A549 (cell line): ENCODE measurements at regions not wholly inside any gene's neighbourhood (a gene's known extent, or its start where the extent isn't known, plus 50 kb on each side); places are given as distances from the start of the nearest gene placed in this dataset.
"Not testable (repeated sequence)": the region's sequence is repeated elsewhere in the genome, so short reads cannot be mapped to it uniquely, and the experiment has no call there.

Experiments used
- ATAC-seq, 2 experiments: fragments of 200-7000 bp in 1 of 2; fragments of >200 bp in 1 of 2; cut with Nextera tagmentation in 1 of 2; cut with Tn5 transposase in 1 of 2; 3 replicates each; pipeline versions ENCODE4 v1.8.0 to v1.9.1; 2018 to 2020; ENCODE audit warnings: mild to moderate bottlenecking in 1 of 2, moderate library complexity in 1 of 2
- CTCF ChIA-PET: fragments of 300-600 bp; sonication (Branson Sonifier 250); formaldehyde crosslinking; extraction: SDS; loops from one replicate; lab custom pipeline; 2021; ENCODE audit warnings: antibody characterized with exemption, inconsistent platforms; lab: Yijun Ruan, JAX
- POLR2A ChIA-PET: fragments of 350-600 bp; formaldehyde crosslinking; extraction: SDS; loops from one replicate; lab custom pipeline; 2021; ENCODE audit warnings: antibody characterized with exemption, inconsistent platforms; lab: Yijun Ruan, JAX
- DNase-seq, 2 experiments: peaks; one replicate each; pipeline versions ENCODE4 v3.0.0 to v3.0.0-alpha.2; 2011 to 2016; ENCODE audit warnings: low read depth in 1 of 2, low spot score in 1 of 2
- FAIRE-seq: peaks from 2 replicates; lab custom pipeline; 2011; peaks lifted over from hg19 to GRCh38; lab: Jason Lieb, UNC
- H3K27ac ChIP-seq, 2 experiments: fragments of >200 bp; sonication (Bioruptor Twin); formaldehyde crosslinking; 3 replicates each; pipeline ENCODE4 v1.5.1; 2016 to 2017
- H3K4me1 ChIP-seq: fragments of >200 bp; sonication (Bioruptor Twin); formaldehyde crosslinking; 3 replicates; pipeline ENCODE4 v1.6.1; 2016
- H3K4me2 ChIP-seq: fragments of >200 bp; sonication (Bioruptor Twin); formaldehyde crosslinking; 3 replicates; pipeline ENCODE4 v1.6.1; 2016
- H3K4me3 ChIP-seq: fragments of >200 bp; sonication (Bioruptor Twin); formaldehyde crosslinking; 3 replicates; pipeline ENCODE4 v1.5.1; 2016
- H3K9me3 ChIP-seq: fragments of >200 bp; sonication (Bioruptor Twin); formaldehyde crosslinking; 3 replicates; pipeline ENCODE4 v1.6.1; 2016
- CBX2 ChIP-seq: fragments of 200-600 bp; sonication (generic); IDR thresholded peaks from 2 replicates; pipeline ENCODE4 v1.6.1; 2016; ENCODE audit warnings: low read depth, mild to moderate bottlenecking, borderline replicate concordance
- FOSL2 ChIP-seq, 2 experiments: fragments of 450-650 bp in 1 of 2; fragments of >200 bp in 1 of 2; sonication (Bioruptor Twin) in 1 of 2; formaldehyde crosslinking; IDR thresholded peaks; 2 replicates each; pipeline versions ENCODE4 v1.5.0 to v1.6.1; 2016 to 2020; ENCODE audit warnings: mild to moderate bottlenecking in 1 of 2, moderate library complexity in 1 of 2
- FOXS1 ChIP-seq: fragments of 250-450 bp; sonication (Bioruptor Pico); IDR thresholded peaks from 2 replicates; pipeline ENCODE4 v1.5.0; 2020; ENCODE audit warnings: mild to moderate bottlenecking, moderate library complexity
- HDAC2 ChIP-seq: fragments of 200-600 bp; sonication (generic); IDR thresholded peaks from 2 replicates; pipeline ENCODE4 v1.6.1; 2016
- HEYL ChIP-seq: fragments of 250-450 bp; sonication (Bioruptor Pico); IDR thresholded peaks from 2 replicates; pipeline ENCODE4 v1.8.0; 2021; ENCODE audit warnings: mild to moderate bottlenecking, moderate library complexity
- MAZ ChIP-seq: fragments of 150-350 bp; IDR thresholded peaks from 2 replicates; pipeline ENCODE4 v1.6.1; 2014; ENCODE audit warnings: antibody characterized with exemption, low read depth, low read length, borderline replicate concordance
- NFE2L2 ChIP-seq: fragments of 150-350 bp; conservative IDR thresholded peaks from 2 replicates; pipeline ENCODE4 v1.6.1; 2014; ENCODE audit warnings: low read length
- PHF8 ChIP-seq: fragments of 200-600 bp; sonication (generic); IDR thresholded peaks from 2 replicates; pipeline ENCODE4 v1.6.1; 2016; ENCODE audit warnings: low read depth, mild to moderate bottlenecking, antibody characterized with exemption, moderate library complexity, borderline replicate concordance
- RARB ChIP-seq: fragments of 250-450 bp; sonication (Bioruptor Pico); IDR thresholded peaks from 2 replicates; pipeline ENCODE4 v1.8.0; 2021; ENCODE audit warnings: mild to moderate bottlenecking, moderate library complexity
- RCOR1 ChIP-seq: fragments of 150-350 bp; IDR thresholded peaks from 2 replicates; pipeline ENCODE4 v1.6.1; 2014; ENCODE audit warnings: antibody characterized with exemption, low read length, low read depth
- RFX5 ChIP-seq: fragments of 450-650 bp; IDR thresholded peaks from 2 replicates; pipeline ENCODE4 v1.7.1; 2014; ENCODE audit warnings: antibody characterized with exemption, mild to moderate bottlenecking, moderate library complexity
- SMC3 ChIP-seq: fragments of >200 bp; sonication (Bioruptor Twin); formaldehyde crosslinking; IDR thresholded peaks from 3 replicates; pipeline ENCODE4 v1.6.1; 2018; ENCODE audit warnings: inconsistent platforms
- SREBF2 ChIP-seq: fragments of 450-650 bp; IDR thresholded peaks from 2 replicates; pipeline ENCODE4 v1.6.1; 2014; ENCODE audit warnings: mild to moderate bottlenecking, moderate library complexity
- ZFP36 ChIP-seq: fragments of 450-650 bp; IDR thresholded peaks from 2 replicates; pipeline ENCODE4 v1.6.1; 2014; ENCODE audit warnings: borderline replicate concordance; ENCODE audit not compliant: partially characterized antibody
- WGBS: methylation state at CpG from one replicate; pipeline ENCODE4 v1.1.6; 2017; ENCODE audit errors: missing lambda C conversion rate; 5-methylcytosine and 5-hydroxymethylcytosine counted together
- TF ChIP-seq, protein P1 (sequence below): IDR thresholded peaks from 2 replicates; pipeline ENCODE4 v1.6.1; 2012; ENCODE audit warnings: low read depth, borderline replicate concordance
- TF ChIP-seq, protein P2 (sequence below): IDR thresholded peaks from 2 replicates; pipeline ENCODE4 v1.6.1; 2012
- TF ChIP-seq, protein P3 (sequence below): fragments of >200 bp; sonication (Bioruptor Twin); formaldehyde crosslinking; IDR thresholded peaks from 3 replicates; pipeline ENCODE4 v1.6.1; 2016
- TF ChIP-seq, protein P4 (sequence below): fragments of 450-650 bp; IDR thresholded peaks from 2 replicates; pipeline ENCODE4 v1.6.1; 2014; ENCODE audit warnings: antibody characterized with exemption

DNA sequence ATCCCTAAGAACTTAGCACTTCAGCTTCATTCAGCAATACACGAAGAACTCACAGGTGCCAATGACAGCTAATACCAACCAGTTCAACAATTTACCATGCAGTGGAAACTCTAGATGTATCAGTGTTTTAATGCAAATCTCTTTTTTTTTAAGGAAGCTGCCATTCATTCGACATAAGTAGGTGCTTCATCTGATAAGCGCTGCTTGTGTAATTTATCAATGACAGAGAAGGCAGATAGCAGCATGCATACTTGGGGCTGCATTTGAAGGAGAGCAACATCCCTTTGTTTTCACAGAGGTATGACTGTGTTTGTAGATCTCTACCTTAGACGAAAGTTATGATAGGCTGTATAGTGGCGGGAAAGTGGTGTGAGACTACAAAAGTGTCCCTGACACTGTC, 977.1 kb downstream of the AACS start:
- TF ChIP-seq, protein P1, sequence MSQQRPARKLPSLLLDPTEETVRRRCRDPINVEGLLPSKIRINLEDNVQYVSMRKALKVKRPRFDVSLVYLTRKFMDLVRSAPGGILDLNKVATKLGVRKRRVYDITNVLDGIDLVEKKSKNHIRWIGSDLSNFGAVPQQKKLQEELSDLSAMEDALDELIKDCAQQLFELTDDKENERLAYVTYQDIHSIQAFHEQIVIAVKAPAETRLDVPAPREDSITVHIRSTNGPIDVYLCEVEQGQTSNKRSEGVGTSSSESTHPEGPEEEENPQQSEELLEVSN, result no peak
- no peak for TF ChIP-seq RFX5
- TF ChIP-seq HDAC2, result no peak
- no peak for TF ChIP-seq RCOR1
- TF ChIP-seq RARB (CRISPR knock-in tag), result no peak
- TF ChIP-seq, protein P2, sequence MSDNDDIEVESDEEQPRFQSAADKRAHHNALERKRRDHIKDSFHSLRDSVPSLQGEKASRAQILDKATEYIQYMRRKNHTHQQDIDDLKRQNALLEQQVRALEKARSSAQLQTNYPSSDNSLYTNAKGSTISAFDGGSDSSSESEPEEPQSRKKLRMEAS, result no peak
- TF ChIP-seq CBX2, result no peak
- TF ChIP-seq, protein P3, sequence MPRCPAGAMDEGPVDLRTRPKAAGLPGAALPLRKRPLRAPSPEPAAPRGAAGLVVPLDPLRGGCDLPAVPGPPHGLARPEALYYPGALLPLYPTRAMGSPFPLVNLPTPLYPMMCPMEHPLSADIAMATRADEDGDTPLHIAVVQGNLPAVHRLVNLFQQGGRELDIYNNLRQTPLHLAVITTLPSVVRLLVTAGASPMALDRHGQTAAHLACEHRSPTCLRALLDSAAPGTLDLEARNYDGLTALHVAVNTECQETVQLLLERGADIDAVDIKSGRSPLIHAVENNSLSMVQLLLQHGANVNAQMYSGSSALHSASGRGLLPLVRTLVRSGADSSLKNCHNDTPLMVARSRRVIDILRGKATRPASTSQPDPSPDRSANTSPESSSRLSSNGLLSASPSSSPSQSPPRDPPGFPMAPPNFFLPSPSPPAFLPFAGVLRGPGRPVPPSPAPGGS, result no peak
- no peak for TF ChIP-seq SMC3
- no peak for TF ChIP-seq SREBF2
- TF ChIP-seq, protein P4, sequence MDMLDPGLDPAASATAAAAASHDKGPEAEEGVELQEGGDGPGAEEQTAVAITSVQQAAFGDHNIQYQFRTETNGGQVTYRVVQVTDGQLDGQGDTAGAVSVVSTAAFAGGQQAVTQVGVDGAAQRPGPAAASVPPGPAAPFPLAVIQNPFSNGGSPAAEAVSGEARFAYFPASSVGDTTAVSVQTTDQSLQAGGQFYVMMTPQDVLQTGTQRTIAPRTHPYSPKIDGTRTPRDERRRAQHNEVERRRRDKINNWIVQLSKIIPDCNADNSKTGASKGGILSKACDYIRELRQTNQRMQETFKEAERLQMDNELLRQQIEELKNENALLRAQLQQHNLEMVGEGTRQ, result no peak
- no peak for TF ChIP-seq ZFP36
- no peak for TF ChIP-seq PHF8
- TF ChIP-seq HEYL (CRISPR knock-in tag), result no peak
- TF ChIP-seq NFE2L2, result no peak
- no peak for TF ChIP-seq MAZ
- FAIRE-seq, result no peak
- Histone ChIP-seq H3K27ac (no peak overlapping the region), H3K4me3 (no peak overlapping the region), H3K9me3 (no peaks in the 10 kb centered on the region), H3K4me1 (no peaks in the 10 kb centered on the region), H3K4me2 (no peak overlapping the region)
- no peak for ATAC-seq
- DNase-seq, result no peak
- 0% methylated on average over 5 of the region's 5 CpGs for WGBS
- CTCF ChIA-PET, result no interaction called here
- POLR2A ChIA-PET, result no interaction called here

DNA sequence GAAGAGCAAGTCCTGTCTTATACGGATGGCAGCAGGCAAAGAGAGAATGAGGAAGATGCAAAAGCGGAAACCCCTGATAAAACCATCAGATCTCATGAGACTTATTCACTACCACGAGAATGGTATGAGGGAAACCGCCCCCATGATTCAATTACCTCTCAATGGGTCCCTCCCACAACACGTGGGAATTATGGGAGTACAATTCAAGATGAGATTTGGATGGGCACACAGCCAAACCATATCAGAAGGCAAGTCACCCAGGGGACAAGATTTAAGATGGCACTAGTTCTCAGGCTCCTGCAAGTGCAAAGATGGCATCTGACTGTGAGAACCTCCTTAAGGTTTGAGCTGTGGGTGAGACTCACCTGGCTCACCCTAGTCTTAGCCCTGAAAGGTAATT, 984.3 kb downstream of the AACS start:
- POLR2A ChIA-PET, H3K27ac ChIP-seq, FAIRE-seq, ATAC-seq, H3K9me3 ChIP-seq, H3K4me1 ChIP-seq, DNase-seq, H3K4me3 ChIP-seq, CTCF ChIA-PET, H3K4me2 ChIP-seq: not testable (repeated sequence)
- 15% methylated on average over 5 of the region's 5 CpGs for WGBS

DNA sequence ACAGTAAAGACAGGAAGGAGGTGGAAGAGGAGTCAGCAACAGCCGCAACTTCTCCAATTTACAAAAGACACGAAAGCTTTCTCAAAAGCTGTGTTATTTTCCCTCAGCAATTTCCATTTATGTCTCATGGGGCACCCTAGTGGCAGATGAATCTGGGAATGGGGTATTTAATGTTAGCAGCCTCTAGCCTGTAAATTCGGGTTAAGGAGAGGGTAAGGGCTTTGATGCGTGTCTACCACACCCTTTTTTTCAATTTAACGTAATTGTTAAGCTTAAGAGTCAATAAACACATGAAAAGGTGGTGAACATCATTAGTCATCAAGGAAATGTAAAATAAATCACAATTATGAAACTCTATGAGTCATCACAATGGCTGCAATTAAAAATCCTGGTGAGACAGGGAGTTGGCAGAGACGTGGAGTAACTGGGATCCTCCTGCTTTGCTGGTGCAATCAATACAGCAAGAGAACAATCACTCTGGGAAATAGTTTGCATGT, 986.4 kb downstream of the AACS start:
- no peak for TF ChIP-seq FOSL2 (IDR thresholded peaks at IDR 0.05)
- TF ChIP-seq FOSL2 (CRISPR knock-in tag; IDR thresholded peaks at IDR 0.05), result peak; percentile 74
- TF ChIP-seq, protein P2, result no peak
- no peak for TF ChIP-seq FOXS1 (CRISPR knock-in tag)
- no peak for ATAC-seq
- WGBS, result 2% methylated on average over 6 of the region's 6 CpGs

More for the DNA sequence above, 986.4 kb downstream of the AACS start:
- Histone ChIP-seq H3K4me2 (no peak overlapping the region), H3K27ac (no peak overlapping the region), H3K4me1 (no peaks in the 10 kb centered on the region), H3K4me3 (no peak overlapping the region), H3K9me3 (no peaks in the 10 kb centered on the region)
- no peak for FAIRE-seq
- ChIA-PET CTCF (no interaction called here), POLR2A (no interaction called here)
- peak in 1 of 2 experiments; percentile 17 for DNase-seq
